Cardiac septum (tissue), 1 donor: ENCODE measurements at regions not wholly inside any gene's neighbourhood (a gene's known extent, or its start where the extent isn't known, plus 50 kb on each side); places are given as distances from the start of the nearest gene placed in this dataset.
"Not testable (repeated sequence)": the region's sequence is repeated elsewhere in the genome, so short reads cannot be mapped to it uniquely, and the experiment has no call there.

Experiments
- DNase-seq: peaks from one replicate; pipeline ENCODE4 v3.0.0-alpha.2; 2020; ENCODE audit warnings: low spot score
- intact Hi-C: fragments of 100-400 bp; cut with DNase I; formaldehyde crosslinking; loops from one replicate; pipeline ENCODE4 v1.14.0; 2022
- donor health status: DM: no; HTN: no; CAD: no.

DNA sequence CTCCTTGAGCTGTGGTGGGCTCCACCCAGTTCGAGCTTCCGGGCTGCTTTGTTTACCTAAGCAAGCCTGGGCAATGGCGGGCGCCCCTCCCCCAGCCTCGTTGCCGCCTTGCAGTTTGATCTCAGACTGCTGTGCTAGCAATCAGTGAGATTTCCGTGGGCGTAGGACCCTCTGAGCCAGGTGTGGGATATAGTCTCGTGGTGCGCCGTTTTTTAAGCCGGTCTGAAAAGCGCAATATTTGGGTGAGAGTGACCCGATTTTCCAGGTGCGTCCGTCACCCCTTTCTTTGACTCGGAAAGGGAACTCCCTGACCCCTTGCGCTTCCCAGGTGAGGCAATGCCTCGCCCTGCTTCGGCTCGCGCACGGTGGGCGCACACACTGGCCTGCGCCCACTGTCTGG is 1151.1 kb upstream of the SORCS1 start:
- intact Hi-C loops, DNase-seq: not testable (repeated sequence)

DNA sequence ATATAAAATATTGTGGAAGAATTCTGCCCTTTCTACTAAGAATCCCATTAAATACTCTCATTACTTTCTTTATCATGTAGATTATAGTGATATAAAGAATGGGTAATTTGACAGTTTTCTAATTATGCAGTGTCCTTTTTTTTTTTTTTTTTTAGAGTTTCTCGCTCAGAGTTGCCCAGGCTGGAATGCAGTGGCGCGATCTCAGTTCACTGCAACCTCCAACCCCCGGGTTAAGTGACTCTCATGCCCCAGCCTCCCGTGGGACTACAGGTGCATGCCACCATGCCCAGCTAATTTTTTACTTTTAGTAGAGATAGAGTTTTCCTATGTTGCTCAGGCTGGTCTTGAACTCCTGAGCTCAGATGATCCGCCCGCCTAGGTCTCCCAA is 1143.4 kb upstream of the SORCS1 start:
- intact Hi-C loops = loop anchor here (10.0 kb wide), 1 partner anchor 63 kb away; no protein-coding TSS in a partner anchor
- no peak for DNase-seq

DNA sequence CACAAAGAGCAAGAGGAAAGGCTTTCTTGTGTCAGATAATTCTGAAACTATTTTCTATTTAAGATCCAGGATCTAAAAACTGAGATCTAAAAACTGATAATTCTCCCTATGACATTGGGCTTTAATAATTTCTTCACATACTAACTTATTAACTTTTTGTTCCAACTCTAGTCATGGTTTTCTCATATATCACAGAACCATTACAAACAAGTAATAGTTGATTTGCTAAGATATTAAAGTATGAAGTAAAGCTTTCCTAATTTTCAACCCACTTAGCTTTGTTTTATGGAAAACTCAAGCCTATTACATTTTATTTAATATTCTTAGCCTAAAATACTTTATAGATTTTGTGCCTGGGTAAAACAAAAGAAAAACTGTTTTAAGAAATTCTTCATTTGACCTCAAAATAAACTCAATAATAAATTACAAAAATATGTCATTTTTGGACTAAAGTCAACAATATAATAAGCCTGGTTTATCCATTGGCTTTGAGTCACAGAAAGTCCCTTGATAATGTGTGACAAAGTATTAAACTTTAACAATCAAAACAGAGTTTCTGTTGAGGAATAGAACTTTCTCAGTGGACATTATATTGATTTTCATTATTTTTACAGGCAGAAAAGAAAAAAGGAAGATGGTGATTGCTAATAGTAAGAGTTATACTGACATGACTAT is 1142.9 kb upstream of the SORCS1 start:
- no peak for DNase-seq
- intact Hi-C loops = loop anchor here (10.0 kb wide), 1 partner anchor 63 kb away; no protein-coding TSS in a partner anchor

DNA sequence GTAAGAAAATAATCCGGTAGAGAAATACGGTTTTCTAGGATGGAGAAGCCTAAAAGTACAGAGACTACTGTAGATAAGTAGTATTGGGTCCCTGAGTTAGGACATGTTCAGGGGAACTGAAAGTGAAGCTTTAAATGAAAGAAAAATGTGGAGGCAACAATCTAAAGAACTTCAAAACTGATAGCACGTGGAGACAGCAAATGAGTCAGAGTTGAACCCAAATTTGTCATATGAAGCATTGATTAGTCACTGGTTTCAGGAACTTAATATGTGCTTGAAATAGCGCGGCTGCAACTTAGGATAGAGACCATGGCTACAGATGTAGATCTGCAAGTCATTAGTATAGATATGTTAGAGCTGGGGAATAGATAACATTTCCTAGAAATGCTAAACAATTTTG is 1138.6 kb upstream of the SORCS1 start:
- intact Hi-C loops = loop anchor here (10.0 kb wide), 1 partner anchor 58 kb away; no protein-coding TSS in a partner anchor
- no peak for DNase-seq

DNA sequence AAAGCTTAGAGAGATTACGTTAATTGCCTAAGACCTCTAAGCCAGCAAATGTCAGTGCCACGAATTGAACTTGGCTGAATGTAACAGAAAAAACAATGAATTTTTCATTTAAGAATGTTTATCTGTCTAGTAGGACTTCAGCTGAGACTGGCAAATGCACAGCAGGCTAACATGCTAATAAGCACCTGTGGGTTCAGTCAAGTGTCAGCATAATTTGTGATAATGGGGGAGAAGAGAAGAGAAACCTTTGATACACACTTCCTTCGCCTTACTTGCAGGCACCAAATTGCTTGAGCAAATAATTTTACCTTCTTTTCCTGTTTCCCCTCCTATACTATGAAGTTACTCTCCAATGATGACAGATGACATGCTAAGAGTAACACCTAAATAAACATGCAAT is 1136.5 kb upstream of the SORCS1 start:
- no peak for DNase-seq
- intact Hi-C loops = loop anchor here (10.0 kb wide), 1 partner anchor 56 kb away; no protein-coding TSS in a partner anchor

DNA sequence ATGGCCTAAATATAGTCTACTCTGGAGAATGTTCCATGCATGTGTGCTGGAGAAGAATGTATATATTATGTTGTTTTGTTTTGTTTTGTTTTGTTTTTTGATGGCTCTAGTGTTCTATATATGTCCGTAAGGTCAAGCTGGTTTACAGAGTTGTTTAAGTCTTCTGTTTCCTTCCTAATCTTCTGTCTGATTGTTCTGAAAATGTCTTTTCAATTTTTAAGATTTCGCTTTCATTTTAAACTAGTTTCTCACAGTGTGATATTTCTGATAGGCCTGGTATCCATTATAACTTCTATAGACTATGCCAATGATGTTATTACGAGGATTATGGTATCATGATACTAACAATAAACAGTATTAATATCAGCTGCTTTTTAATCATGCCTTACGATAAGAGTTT is 1126.3 kb upstream of the SORCS1 start:
- DNase-seq = no peak
- intact Hi-C loops = no loop called here

DNA sequence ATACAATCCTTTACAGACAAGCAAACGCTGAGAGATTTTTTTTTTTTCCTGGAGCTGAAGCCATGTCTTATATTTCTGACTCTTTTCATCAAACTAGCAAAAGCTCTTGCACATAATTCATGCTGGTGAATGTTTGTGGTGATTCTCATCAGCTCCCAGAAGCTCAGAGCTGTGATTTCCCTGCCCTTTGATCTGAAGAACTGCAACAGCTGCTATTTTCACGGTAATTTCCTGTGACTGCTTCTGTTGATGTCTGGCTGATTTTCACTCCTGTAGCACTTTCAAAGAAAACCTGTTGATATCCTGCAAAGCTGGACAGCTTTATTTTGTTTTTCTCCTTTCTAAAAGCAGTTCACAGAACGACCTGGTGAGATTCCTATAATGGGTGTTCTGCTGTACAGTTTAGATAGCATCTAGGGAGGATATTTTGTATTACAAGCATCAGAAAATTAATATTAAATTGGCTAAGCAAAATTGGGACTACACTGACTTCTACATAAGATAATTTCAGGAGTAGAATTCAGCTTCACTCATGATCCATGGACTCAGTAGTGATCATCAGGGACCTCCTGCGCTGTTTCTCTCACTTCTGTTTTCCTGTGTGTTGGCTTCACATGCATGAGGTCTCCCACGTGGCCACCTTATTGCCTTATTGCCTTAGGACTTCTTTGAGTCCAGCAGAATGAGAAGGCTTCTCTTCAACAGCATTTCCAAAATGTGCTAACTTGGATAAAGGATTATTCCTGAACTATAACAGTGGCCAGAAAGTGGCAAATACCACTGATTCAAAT is 1111.6 kb upstream of the SORCS1 start:
- intact Hi-C loops = no loop called here

DNA sequence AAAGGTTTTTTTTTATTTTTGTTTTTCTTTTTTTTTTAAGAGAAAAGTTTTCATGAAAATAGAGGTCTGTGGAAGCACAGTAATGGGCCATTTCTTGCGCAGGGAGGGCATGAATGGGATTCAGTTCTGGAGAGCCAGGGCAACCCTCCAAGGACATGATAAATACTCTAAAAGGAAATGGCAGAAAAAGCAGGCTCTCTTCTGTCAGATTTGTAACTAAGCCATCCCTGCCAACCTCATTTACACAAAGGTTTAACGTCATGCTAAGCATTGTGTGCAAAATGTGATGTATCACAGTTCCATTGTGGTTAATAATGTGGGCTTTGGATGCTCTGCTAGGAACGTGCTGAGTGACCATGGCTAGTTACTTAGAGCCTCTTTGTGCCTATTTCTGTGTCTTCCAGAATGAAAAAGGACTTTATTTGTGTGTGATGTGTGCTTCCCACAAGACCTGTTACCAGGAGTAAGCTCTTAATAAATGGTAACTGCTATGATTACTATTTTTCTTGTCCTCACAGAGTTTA is 1095.9 kb upstream of the SORCS1 start:
- intact Hi-C loops = no loop called here
- DNase-seq = no peak

More for the DNA sequence above, 1111.6 kb upstream of the SORCS1 start:
- DNase-seq = no peak

DNA sequence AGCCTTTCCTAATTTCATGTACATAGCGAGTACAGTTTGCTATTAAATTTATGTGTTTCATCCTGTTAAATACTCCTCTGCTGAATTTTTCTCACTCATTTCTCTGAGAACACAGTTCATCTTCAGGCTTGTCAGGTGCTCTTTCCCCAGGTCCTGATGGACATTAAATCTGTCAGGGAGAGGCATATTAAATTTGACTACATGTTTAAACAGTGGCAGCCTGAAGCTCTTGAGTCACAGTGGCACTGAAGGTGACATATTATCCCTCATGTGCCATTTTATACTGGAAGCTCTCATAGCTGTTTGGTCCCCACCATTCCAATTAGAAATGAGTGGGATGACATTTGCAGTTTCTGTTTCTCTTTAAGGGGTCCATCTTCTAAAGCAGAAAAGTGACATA is 1089.6 kb upstream of the SORCS1 start:
- no peak for DNase-seq
- intact Hi-C loops = no loop called here

DNA sequence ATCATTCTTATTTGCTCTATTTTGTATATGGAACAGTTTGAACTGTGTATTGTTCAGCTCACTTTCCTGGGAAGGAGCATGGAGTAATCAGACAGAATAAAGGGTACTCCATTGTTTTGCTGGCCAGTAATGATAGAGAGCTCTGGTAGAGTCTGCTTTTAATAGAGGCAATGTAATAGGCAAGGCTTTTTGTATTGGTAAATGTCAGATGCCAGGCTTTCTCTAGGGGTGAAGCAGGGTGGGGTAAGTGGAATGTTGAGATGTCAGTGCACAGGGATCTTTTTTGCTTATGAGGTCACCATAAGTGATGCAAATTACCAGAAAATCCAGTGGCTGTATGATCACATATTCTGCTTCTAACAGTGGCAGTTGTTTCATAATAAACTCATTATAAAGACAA is 1088.3 kb upstream of the SORCS1 start:
- no peak for DNase-seq
- intact Hi-C loops = no loop called here

DNA sequence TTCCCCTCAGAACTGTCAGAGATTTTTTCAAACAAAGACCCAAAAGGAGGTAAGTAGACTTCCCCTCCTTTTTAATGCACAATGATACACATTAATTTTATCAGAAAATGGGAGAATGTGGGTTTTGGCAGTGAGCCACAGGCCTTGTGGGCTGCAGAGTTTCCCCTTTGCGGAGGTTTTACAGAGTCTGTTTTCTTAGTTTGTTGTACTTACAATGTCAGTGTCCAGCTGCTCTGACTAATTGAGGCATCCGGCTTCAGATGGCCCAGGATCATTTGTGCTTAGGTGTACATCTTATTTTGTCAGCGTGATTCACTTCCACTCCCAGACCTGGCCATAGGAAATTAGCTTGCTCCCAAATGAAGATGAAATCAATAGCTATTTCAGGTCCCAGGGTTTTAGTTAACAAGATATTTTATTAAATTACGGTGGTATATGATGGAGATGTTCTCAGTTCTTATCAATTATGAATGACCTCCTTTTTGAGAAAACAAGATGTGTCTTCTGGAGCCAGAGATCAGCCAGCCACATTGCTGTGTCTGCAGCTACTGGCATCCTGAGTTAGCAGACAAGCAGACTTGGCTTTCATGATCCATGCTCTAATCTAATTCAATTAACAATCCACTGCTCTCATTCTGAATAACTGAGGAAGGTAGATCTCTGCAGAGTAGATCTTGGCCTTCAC is 1086.6 kb upstream of the SORCS1 start:
- no peak for DNase-seq
- intact Hi-C loops = no loop called here

DNA sequence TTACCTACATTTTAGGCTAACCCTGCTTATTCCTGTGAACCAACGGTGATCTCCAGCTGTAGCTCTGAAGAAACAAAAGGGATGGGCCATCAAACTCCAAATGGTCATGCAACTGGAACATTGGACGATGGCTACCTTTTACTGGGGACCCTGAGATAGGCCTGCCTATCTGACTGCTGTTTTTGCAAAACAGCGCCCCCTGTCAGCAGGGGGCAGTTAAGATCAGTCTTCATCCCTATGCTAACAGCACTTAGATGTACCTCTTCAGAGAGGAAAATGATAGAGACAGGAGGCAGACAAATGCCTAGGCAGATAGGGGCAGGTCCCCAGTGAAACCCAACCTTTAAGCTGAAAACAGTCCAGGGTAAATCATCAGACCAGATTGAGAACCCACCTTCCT is 1085.4 kb upstream of the SORCS1 start:
- intact Hi-C loops = loop anchor here (10.0 kb wide), 1 partner anchor 55 kb away; no protein-coding TSS in a partner anchor
- DNase-seq = no peak

DNA sequence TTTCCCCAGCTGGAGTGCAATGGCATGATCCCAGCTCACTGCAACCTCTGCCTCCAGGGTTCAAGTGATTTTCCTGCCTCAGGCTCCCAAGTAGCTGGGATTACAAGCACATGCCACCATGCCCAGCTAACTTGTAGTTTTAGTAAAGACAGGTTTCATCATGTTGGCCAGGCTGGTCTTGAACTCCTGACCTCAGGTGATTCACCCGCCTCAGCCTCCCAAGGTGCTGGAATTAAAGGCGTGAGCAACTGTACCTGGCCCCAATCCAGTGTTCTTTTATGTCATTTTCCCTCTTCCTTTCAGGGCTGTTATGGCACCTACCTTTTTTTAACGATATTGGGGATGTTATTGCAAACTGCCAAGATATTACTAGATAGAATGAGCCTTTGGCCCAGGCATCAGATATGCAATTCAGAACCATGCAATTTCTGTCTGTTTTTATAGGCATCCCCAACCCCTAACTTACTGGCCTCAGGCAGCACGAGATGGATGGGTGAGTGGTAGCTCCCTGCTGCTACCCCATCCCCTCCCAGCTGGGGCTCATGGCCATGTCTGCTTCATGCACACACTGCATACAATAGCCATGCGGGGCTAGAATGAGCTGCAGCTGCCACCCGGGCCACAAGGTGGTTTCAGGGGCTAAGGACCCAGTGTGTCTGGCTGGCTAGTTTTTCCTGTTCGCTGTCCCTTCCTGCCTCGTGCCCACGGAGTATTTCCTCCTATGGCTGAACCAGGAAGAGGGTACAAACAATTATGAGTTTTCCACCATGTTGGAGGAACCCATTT is 1080.1 kb upstream of the SORCS1 start:
- no peak for DNase-seq
- intact Hi-C loops = loop anchor here (10.0 kb wide), 1 partner anchor 60 kb away; no protein-coding TSS in a partner anchor

DNA sequence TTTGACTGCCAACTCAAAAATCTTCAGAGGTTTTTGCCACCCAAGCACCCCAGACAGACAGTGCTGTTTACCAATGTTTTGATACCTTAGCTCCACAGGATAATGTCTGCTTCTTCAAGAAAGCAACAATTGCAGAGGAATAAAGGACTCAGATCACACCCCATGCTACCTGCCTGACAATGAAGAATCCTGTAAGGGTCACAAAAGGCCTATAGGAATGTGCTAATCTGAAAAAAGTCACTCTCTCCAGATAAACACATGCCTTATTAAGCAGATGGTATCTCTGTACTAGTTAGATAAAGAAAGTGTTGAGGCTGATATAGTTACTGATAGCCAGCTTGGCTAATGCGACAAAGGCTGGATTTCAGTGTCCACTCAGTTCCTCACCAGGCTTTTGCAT is 1076.7 kb upstream of the SORCS1 start:
- intact Hi-C loops = loop anchor here (10.0 kb wide), 1 partner anchor 64 kb away; no protein-coding TSS in a partner anchor
- no peak for DNase-seq

DNA sequence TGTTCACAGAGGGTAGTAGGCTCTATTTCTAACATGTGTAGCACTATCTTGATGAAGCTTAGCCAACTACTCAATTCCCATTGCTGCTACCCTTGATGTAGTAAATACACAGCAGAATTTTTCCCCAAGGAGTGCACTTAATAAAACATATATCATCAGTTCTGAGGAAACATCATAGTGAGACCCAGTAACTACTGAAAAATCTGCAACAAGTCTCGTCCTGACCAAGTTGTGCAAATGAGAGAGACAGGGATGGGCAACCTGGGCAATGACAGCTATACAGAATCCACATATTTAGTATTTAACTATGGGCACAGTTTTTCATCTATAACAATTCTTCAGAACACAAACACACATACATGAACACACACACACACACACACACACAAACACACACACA is 1073.8 kb upstream of the SORCS1 start:
- DNase-seq = no peak
- intact Hi-C loops = no loop called here

DNA sequence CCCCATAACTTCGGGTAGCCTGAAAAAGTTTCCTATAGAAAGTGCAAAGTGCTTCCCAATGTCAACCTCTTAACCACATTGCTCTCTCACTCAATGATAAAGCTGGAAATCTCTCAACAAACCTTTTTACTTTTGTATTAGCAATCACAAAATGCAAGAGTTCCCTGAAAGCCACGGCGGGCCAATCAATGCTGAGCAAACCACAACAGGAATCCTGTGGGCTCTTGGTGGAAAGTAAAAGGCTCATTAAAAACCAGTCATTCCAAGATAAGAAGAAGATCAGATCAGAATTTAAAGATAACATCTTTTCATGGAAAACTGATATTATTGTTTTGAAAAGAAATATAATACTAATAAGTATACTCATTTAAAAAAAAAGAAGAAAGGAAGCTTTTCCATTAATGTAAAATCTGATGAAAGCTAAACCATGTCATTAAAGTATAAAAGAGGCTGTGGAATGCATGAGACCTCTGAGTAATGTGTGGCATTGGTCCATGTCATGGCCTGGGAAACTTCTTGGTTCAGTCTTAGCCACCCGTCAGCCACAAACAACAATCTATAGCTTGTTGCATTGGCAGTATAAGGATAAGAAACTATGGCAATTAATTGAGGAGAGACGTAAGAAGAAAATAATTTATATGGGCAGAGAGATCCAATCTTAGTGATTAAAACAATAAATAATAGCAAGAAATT is 1066.1 kb upstream of the SORCS1 start:
- DNase-seq = no peak
- intact Hi-C loops = no loop called here

DNA sequence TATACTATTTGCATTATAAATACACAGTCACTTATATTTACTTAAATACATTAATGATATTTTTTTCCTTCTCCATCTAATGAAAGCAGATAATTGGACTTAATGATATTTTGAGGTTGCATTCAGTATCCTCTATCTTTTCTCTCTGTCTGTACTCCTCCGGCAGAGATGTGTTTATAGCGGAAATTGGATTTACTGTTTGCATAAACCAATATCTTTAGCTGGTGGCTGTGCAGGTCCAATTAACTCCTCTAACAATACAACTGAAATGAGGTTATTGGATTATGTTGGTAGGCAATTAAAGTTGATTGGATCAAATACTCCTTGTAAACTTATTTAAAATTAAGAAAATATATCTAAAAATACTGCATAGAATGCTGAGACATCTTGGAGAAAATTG is 1044.2 kb upstream of the SORCS1 start:
- DNase-seq = no peak
- intact Hi-C loops = no loop called here

DNA sequence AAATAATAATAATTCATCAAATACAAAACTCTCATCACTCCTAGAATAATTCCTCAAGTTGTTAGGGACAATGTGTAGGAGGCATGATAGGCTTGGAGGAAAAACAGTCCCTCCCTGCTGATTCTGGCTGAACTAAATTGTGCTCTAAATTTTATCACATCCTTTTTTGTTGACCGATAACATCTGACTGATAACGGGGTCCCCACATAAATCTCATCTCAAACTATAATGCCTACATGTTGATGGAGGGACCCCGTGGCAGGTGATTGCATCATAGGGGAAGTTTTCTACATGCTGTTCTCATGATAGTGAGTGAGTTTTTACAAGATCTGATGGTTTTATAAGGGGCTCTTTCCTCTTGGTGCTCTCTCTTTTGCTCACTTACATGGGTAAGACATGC is 1043.5 kb upstream of the SORCS1 start:
- intact Hi-C loops = no loop called here
- no peak for DNase-seq
